ENCODE measurements at regions not wholly inside any gene's neighbourhood (a gene's known extent, or its start where the extent isn't known, plus 50 kb on each side); places are given as distances from the start of the nearest gene placed in this dataset.

DNA sequence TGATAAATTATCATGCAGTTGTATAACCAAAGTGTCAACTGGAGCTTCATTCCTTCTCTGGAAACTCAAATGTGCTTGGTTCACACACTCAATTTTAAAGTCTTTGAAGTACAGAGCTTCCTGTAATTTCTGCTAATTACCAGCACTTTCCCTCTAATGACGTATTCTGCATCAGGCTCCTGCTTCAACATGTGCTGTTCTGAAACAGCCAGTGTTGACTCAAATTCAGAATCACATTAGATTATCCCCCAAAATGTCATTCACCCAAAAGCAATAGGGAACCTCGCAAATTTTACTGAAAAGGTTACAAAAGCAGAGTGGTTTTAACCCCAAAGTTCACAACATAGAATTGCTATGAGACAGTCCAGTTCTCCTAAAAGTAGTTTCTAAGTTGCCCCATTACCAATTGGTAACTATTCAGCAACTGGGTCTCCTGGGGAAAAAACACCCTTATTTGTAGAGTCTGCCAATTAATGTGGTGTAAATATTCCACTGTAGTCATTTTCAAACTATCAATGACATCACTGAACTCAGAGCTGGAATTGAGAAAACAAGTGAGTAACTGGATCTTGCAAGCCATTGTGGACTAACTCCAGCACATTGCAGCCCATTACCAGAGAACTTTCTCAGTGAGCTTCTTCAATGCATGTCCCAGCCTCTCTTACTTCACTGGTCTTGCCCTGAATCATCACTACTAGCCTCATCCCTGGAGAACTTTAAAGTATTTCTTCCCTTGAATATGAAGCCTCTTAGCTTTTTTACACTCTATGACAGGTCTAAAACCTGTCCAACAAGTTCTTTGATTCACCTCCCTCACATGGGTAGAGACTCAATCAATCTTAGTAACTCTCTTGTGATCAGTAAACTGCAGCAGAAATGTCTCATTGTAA is 955.4 kb downstream of the EFNB2 start:
- DNase-seq (ENCODE audit: low spot score), result no peak
- H3K27ac Mint-ChIP-seq (ENCODE audit: unreplicated experiment), result no peak overlapping the region
- H3K4me1 Mint-ChIP-seq (ENCODE audit: low read depth), result peaks cover 7% of the 10 kb centered on the region
- no peaks in the 10 kb centered on the region for H3K27me3 Mint-ChIP-seq (ENCODE audit: low read depth)
- no peaks in the 10 kb centered on the region for H3K36me3 Mint-ChIP-seq (ENCODE audit: low read depth)
- TF ChIP-seq, protein P1, sequence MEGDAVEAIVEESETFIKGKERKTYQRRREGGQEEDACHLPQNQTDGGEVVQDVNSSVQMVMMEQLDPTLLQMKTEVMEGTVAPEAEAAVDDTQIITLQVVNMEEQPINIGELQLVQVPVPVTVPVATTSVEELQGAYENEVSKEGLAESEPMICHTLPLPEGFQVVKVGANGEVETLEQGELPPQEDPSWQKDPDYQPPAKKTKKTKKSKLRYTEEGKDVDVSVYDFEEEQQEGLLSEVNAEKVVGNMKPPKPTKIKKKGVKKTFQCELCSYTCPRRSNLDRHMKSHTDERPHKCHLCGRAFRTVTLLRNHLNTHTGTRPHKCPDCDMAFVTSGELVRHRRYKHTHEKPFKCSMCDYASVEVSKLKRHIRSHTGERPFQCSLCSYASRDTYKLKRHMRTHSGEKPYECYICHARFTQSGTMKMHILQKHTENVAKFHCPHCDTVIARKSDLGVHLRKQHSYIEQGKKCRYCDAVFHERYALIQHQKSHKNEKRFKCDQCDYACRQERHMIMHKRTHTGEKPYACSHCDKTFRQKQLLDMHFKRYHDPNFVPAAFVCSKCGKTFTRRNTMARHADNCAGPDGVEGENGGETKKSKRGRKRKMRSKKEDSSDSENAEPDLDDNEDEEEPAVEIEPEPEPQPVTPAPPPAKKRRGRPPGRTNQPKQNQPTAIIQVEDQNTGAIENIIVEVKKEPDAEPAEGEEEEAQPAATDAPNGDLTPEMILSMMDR (IDR thresholded peaks at IDR 0.05), result no peak
- H3K4me3 Mint-ChIP-seq (ENCODE audit: unreplicated experiment), result no peak overlapping the region
- H3K9me3 Mint-ChIP-seq (ENCODE audit: low read depth), result peaks cover 12% of the 10 kb centered on the region

DNA sequence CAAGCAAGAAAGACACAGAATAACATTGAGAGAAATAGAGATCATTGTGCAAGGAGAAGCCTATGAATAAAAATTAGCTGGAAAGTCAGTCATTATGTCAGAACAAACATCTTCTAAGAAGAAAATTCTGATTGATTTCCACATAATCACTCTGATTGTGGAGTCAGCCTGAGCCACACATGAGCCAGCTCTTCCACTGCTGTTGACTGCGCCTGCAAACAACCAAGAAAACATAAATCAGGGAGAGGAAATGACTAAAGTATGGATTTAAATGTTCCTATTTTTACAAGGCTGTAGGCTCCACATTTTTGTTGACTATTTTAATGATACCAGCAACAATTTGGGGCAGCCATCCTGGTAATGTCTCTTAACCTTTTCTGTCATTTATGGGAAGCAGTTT is 962.3 kb downstream of the EFNB2 start:
- Mint-ChIP-seq H3K27me3 (ENCODE audit: low read depth) (no peaks in the 10 kb centered on the region), H3K9me3 (ENCODE audit: low read depth) (peaks cover 2% of the 10 kb centered on the region), H3K4me3 (ENCODE audit: unreplicated experiment) (no peak overlapping the region), H3K4me1 (ENCODE audit: low read depth) (no peaks in the 10 kb centered on the region), H3K27ac (ENCODE audit: unreplicated experiment) (no peak overlapping the region), H3K36me3 (ENCODE audit: low read depth) (no peaks in the 10 kb centered on the region)
- DNase-seq (ENCODE audit: low spot score), result no peak
- TF ChIP-seq, protein P1 (IDR thresholded peaks at IDR 0.05), result no peak

- H3K9me3 Mint-ChIP-seq (ENCODE audit: low read depth), result peaks cover 2% of the 10 kb centered on the region
Observed at GRCh38 chr13:105572401-105572800, 963.1 kb downstream of the EFNB2 start.

DNA sequence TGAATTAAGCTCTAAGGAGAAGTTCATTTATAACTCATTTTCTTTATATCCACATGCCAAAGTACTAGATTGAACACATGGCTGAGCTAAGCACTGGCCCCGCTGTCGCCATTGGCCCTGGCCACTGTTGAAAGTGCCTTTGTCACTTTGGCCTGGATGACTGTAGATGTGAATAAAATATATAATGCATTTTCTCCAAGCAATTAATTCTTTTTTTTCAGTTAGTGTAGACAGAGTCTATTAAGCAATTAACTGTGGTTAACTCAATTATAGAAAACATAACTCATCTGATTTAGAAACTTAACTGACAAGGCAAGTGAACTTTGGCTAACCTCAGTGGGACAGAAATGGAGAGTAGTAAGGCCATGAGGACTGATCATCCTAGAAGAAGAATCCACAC is 965.6 kb downstream of the EFNB2 start:
- TF ChIP-seq, protein P1 (IDR thresholded peaks at IDR 0.05), result no peak
- Mint-ChIP-seq H3K27me3 (ENCODE audit: low read depth) (no peaks in the 10 kb centered on the region), H3K9me3 (ENCODE audit: low read depth) (peaks cover 2% of the 10 kb centered on the region), H3K27ac (ENCODE audit: unreplicated experiment) (no peak overlapping the region), H3K4me3 (ENCODE audit: unreplicated experiment) (no peak overlapping the region), H3K4me1 (ENCODE audit: low read depth) (peaks cover 4% of the 10 kb centered on the region), H3K36me3 (ENCODE audit: low read depth) (no peaks in the 10 kb centered on the region)
- DNase-seq (ENCODE audit: low spot score), result no peak

More at GRCh38 chr13:105572401-105572800, 963.1 kb downstream of the EFNB2 start:
- Mint-ChIP-seq H3K4me1 (ENCODE audit: low read depth) (no peaks in the 10 kb centered on the region), H3K4me3 (ENCODE audit: unreplicated experiment) (no peak overlapping the region), H3K27ac (ENCODE audit: unreplicated experiment) (no peak overlapping the region), H3K27me3 (ENCODE audit: low read depth) (no peaks in the 10 kb centered on the region), H3K36me3 (ENCODE audit: low read depth) (no peaks in the 10 kb centered on the region)
- no peak for DNase-seq (ENCODE audit: low spot score)
- TF ChIP-seq, protein P1 (IDR thresholded peaks at IDR 0.05), result no peak

GRCh38 chr13:105567951-105568525 is 967.4 kb downstream of the EFNB2 start:
- no peak overlapping the region for H3K27ac Mint-ChIP-seq (ENCODE audit: unreplicated experiment)
- H3K36me3 Mint-ChIP-seq (ENCODE audit: low read depth), result no peaks in the 10 kb centered on the region
- TF ChIP-seq, protein P1 (IDR thresholded peaks at IDR 0.05), result no peak

More at GRCh38 chr13:105567951-105568525, 967.4 kb downstream of the EFNB2 start:
- Mint-ChIP-seq H3K27me3 (ENCODE audit: low read depth) (no peaks in the 10 kb centered on the region), H3K4me3 (ENCODE audit: unreplicated experiment) (no peak overlapping the region), H3K9me3 (ENCODE audit: low read depth) (no peaks in the 10 kb centered on the region), H3K4me1 (ENCODE audit: low read depth) (peaks cover 4% of the 10 kb centered on the region)
- DNase-seq (ENCODE audit: low spot score), result no peak

All from chondrocyte (in vitro differentiated cells).